HG03442 (cell line): ENCODE measurements at regions not wholly inside any gene's neighbourhood (a gene's known extent, or its start where the extent isn't known, plus 50 kb on each side); places are given as distances from the start of the nearest gene placed in this dataset.

ENCODE experiments used
- ATAC-seq: cut with Tn5 transposase; IDR thresholded peaks from one replicate; pipeline ENCODE4 v1.9.1; 2021; ENCODE audit warnings: mild to moderate bottlenecking, moderate library complexity; ENCODE audit not compliant: unreplicated experiment

DNA sequence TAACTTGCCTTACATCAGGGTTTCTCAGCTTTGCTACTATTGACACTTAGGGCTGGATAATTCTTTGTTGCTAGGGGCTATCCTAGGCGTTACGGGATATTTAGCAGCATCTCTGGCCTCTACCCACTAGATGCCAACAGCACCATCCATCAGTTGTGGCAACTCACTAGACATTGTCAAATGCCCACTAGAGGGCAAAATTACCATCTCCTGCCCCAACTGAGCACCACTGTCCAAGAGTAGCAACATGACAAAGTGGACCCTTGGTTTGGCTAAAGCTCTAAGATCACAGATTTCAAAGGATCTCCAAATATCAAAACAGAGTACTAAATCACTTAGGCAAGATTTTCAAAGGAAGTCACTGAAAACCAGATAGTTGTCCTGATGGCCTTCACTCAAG lies 251.7 kb upstream of the TBX3 start:
- ATAC-seq, result no peak

DNA sequence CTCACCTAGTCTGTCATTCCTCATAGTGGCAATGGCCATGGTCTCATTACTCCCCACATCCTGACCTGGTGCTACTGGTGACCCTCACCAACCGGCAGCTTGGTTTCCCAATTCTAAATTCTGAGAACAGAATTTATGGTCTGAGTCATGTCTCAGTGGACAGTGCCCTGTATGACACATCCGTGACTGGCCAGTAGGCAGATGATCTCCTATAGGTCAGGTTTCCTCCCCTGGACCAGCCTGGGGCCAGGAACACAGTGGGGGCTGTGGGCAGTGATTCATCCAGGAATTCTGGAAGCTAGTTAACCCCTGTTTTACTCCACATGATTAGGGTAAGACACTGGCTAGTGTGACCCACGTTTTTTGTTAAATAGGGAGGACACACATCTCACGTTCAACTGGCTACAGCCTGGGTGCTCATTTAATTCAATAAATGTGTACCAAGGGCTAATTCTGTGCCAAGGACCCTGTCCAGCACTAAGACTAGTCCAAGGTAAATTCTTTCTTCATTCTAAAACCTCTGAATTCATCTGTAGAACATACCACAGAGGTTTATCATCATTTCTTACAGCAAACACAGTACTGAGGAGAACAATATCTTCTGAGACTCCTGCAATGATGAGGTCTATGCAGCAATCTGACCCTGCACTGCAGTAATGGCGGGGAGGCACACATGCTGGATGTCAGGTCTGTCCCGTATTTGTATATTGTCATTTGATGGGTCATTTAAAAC lies 249.6 kb upstream of the TBX3 start:
- no peak for ATAC-seq

DNA sequence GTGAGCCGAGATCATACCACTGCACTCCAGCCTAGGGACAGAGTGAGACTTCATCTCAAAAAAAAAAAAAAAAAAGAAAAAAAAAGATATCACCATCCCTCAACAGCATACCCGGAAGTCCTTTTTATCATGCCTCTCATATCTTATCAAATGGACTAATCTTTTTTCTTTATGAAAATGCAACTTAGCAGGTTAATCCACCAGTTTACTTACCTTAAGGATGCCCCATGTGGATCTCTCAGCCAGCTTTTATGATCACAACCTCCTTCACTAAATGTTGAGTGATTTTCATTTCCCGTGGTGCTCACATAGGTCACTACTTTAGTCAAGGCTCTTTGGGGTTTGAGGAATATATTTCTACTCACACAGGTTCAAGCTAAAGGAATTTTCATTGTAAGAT lies 248.8 kb upstream of the TBX3 start:
- no peak for ATAC-seq

GRCh38 chr12:114931025-114931424 lies 247.1 kb upstream of the TBX3 start:
- ATAC-seq, result no peak

GRCh38 chr12:114926341-114926740 lies 242.4 kb upstream of the TBX3 start:
- ATAC-seq, result no peak

GRCh38 chr12:114924946-114925475 lies 241.0 kb upstream of the TBX3 start:
- no peak for ATAC-seq

- no peak for ATAC-seq
Observed at GRCh38 chr12:114921781-114922180, 237.8 kb upstream of the TBX3 start.

GRCh38 chr12:114920771-114921554 lies 237.0 kb upstream of the TBX3 start:
- no peak for ATAC-seq

DNA sequence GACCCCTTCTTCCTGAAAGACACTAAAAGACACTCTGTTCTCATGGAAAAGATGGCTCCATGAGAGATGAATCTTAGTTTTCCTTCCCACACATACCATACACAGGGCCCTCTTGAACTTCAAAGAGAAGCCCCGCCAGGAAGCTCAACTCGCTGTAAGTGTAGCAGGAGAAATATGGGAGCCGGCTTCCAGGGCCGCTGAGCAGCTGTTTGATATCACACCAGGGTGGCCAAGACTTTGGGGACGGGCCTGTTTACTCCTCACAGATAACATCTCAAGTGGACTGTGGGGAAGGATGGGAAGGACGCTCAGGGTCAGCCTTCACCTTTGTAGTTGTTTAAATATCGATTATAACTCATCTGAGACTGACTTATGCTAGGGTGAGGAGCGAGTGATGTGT lies 235.5 kb upstream of the TBX3 start:
- no peak for ATAC-seq

DNA sequence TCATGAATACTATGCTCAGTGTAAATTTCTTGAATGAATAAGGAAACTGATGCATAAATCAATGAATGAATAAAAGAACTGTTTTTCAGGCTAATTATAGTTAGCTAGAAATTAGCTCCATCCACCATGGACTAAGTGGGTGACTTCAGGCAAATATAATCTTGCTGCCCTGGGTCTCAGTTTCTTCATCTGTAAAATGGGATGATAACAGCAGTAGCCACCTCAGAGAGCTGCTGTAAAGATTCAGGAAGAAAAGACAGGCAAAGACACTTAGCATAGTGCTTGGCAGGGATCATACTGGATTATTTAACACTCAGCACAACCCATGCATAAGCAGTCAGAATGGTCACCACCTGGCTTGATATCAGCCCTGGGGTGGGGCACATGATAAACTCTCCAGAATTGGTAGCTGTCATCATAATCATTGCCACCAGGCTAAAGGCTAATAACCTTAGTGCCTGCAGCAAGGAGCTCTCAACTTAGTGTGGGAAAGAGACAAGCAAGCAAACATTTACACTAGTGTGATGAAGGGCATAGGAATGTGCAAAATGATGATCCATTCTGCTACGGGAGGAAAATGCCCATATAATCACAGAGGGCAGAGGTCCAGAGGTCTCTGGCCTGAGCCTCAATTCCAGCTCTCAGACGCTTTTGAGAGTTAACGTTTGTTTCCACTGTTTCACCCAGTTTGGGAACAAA lies 234.7 kb upstream of the TBX3 start:
- ATAC-seq, result no peak

- no peak for ATAC-seq
Observed at GRCh38 chr12:114917953-114918352, 234.0 kb upstream of the TBX3 start.

GRCh38 chr12:114917307-114917706 lies 233.3 kb upstream of the TBX3 start:
- ATAC-seq, result no peak

- no peak for ATAC-seq
Observed at GRCh38 chr12:114916541-114916940, 232.6 kb upstream of the TBX3 start.

DNA sequence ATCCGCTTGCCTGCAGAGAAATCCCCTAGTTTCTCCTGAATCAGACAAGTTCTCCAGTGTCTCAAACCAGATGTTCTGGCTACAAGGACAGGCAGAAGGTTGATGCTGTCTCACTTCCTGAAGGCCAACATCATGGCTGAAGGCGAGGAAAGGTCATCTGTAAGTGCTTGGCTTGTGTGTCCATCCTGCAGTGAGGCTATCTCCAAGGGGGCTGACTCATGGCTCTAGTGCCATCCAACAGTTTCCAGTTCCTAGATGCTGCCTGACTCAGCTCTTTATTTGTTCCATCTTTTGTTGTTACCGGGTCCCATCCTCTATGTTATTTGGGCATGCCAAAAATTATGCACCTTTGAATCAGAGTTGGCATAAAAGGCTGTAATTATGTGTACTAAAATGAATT lies 232.1 kb upstream of the TBX3 start:
- ATAC-seq, result no peak

- no peak for ATAC-seq
Observed at GRCh38 chr12:114913871-114914801, 230.2 kb upstream of the TBX3 start.

DNA sequence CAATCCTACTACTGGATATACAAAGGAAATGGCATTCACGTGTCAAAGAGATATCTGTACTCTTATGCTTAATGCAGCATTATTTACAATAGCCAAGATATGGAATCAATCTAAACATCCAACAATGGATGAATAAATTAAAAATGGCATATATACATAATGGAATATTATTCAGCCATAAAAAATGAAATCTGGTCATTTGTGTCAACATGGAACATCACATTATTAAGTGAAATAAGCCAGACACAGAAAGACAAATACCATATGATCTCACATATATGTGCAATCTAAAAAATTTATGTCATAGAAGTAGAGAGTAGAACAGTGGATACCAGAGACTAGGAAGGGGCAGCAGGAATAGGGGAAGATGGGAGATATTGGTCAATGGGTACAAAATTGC lies 228.8 kb upstream of the TBX3 start:
- no peak for ATAC-seq

GRCh38 chr12:114911196-114911595 lies 227.2 kb upstream of the TBX3 start:
- ATAC-seq, result no peak

DNA sequence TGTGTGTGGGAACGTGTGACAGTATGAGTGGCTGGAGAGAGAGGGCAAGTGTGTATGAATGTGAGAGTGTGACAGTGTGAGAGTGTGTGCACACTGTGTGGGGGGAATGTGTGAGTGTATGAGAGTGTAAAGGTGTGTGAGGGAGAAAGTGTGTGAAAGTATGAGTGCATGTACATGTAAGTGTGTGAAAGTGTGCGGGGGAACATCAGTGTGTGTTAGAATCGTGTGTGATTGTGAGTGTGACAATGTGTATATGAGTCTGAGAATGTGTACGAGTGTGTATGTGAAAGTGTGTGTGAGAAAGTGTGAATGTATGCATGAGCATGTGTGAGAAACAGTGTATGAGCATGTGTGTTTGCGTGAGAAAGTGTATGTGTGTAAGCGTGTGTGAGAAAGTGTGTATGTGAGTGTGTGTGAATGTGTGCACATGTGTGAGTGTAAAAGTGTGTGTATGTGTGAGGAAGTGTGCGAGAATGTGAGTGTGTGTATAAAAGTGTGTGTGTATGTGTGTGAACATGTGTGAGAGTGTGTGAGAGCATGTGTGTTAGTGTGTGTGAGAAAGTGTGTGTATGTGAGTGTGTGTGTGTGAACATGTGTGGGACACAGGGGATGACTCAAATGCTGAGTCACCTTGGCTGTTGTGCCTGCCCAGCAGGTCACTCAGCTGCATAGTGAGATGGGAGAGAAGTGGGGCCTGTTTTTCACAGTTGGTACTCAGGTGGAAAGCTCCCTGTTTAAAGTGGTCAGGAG lies 220.5 kb upstream of the TBX3 start:
- ATAC-seq, result no peak

DNA sequence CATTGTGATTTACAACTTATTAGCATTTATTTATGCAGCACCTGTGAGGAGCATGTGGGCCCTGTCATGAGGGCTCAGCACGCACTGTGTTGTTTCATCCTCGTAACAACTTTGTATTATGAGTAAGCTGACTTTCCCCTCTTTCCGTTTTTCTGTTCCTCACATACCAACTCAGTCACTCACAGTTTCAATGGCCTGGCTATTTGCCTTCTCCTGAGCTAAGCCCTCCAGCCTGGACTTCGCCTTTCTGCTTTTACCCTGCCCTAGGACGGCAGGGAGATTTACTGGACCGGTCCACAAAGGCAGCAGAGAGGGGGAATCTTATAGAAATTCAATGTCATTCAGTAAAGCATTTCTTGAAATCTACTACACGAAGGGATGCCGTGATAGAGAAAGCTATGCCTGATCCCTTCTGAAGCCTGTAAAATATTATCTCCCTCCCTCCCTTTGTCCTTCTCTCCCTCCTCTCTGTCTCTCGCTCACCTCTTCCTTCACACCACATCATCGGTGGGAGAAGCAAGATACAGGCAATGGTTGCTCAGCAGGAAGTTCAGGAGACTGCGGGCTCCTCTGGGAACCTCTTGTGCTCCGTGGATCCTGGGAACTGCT lies 219.2 kb upstream of the TBX3 start:
- no peak for ATAC-seq
